ENCODE measurements at regions not wholly inside any gene's neighbourhood (a gene's known extent, or its start where the extent isn't known, plus 50 kb on each side); places are given as distances from the start of the nearest gene placed in this dataset.

DNA sequence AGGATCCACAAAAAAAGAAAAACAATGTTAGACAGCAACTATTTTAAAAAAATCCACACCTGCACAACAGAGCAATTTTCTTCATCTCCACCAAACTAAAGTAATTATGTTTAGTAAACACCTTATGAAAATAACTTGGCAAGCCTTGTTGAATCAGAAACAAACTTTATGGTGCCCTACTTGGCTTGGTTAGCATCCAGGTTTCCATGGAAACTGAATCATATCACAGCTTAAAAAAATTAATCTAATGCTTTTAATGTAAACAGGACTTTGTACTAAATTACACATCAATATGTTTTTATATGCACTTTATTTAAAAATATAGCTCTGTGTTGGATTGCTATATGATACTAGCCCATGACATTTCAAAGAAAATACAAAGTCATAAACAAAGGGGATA lies 1882.4 kb downstream of the SUCLG1 start:
- TF ChIP-seq TEAD4 (IDR thresholded peaks at IDR 0.05) (no peak), CREB1 (IDR thresholded peaks at IDR 0.05; ENCODE audit: low read depth) (no peak), FOXM1 (IDR thresholded peaks at IDR 0.05; ENCODE audit: borderline replicate concordance, low read depth) (no peak), YY1 (IDR thresholded peaks at IDR 0.05; ENCODE audit: low read depth) (no peak), ZBTB7A (IDR thresholded peaks at IDR 0.05; ENCODE audit: low read depth) (no peak), NFIC (IDR thresholded peaks at IDR 0.05) (no peak), CEBPB (IDR thresholded peaks at IDR 0.05) (no peak), RAD21 (IDR thresholded peaks at IDR 0.05; ENCODE audit: low read depth) (no peak), EP300 (IDR thresholded peaks at IDR 0.05; ENCODE audit: borderline replicate concordance) (no peak), TAF1 (IDR thresholded peaks at IDR 0.05; ENCODE audit: low read depth) (no peak)
- TF ChIP-seq, protein P1, sequence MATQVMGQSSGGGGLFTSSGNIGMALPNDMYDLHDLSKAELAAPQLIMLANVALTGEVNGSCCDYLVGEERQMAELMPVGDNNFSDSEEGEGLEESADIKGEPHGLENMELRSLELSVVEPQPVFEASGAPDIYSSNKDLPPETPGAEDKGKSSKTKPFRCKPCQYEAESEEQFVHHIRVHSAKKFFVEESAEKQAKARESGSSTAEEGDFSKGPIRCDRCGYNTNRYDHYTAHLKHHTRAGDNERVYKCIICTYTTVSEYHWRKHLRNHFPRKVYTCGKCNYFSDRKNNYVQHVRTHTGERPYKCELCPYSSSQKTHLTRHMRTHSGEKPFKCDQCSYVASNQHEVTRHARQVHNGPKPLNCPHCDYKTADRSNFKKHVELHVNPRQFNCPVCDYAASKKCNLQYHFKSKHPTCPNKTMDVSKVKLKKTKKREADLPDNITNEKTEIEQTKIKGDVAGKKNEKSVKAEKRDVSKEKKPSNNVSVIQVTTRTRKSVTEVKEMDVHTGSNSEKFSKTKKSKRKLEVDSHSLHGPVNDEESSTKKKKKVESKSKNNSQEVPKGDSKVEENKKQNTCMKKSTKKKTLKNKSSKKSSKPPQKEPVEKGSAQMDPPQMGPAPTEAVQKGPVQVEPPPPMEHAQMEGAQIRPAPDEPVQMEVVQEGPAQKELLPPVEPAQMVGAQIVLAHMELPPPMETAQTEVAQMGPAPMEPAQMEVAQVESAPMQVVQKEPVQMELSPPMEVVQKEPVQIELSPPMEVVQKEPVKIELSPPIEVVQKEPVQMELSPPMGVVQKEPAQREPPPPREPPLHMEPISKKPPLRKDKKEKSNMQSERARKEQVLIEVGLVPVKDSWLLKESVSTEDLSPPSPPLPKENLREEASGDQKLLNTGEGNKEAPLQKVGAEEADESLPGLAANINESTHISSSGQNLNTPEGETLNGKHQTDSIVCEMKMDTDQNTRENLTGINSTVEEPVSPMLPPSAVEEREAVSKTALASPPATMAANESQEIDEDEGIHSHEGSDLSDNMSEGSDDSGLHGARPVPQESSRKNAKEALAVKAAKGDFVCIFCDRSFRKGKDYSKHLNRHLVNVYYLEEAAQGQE (IDR thresholded peaks at IDR 0.05; ENCODE audit: low read depth), result no peak
- TF ChIP-seq, protein P2, sequence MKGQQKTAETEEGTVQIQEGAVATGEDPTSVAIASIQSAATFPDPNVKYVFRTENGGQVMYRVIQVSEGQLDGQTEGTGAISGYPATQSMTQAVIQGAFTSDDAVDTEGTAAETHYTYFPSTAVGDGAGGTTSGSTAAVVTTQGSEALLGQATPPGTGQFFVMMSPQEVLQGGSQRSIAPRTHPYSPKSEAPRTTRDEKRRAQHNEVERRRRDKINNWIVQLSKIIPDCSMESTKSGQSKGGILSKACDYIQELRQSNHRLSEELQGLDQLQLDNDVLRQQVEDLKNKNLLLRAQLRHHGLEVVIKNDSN (IDR thresholded peaks at IDR 0.05), result no peak
- TF ChIP-seq, protein P3, sequence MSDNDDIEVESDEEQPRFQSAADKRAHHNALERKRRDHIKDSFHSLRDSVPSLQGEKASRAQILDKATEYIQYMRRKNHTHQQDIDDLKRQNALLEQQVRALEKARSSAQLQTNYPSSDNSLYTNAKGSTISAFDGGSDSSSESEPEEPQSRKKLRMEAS (IDR thresholded peaks at IDR 0.05), result no peak

DNA sequence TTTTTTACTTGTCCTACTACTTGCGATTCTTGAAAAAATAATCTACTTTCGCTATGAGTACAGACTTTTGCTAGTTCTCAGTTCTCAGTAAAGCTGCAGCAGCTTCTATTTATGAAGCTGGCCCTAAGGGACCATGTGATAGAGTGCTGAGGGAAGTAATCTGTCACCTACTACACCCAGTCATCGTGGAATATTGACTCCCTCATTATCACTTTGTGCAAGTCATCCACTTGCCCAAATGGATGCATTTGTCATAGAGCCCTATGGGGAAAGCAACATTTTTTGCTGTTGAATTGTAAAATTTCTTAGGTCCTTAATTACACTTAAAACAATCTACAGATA lies 1919.8 kb downstream of the SUCLG1 start:
- TF ChIP-seq EP300 (IDR thresholded peaks at IDR 0.05; ENCODE audit: borderline replicate concordance) (no peak), TAF1 (IDR thresholded peaks at IDR 0.05; ENCODE audit: low read depth) (no peak), TEAD4 (IDR thresholded peaks at IDR 0.05) (no peak), CEBPB (IDR thresholded peaks at IDR 0.05) (no peak), CREB1 (IDR thresholded peaks at IDR 0.05; ENCODE audit: low read depth) (no peak), ZBTB7A (IDR thresholded peaks at IDR 0.05; ENCODE audit: low read depth) (no peak)
- TF ChIP-seq, protein P3 (IDR thresholded peaks at IDR 0.05), result no peak

DNA sequence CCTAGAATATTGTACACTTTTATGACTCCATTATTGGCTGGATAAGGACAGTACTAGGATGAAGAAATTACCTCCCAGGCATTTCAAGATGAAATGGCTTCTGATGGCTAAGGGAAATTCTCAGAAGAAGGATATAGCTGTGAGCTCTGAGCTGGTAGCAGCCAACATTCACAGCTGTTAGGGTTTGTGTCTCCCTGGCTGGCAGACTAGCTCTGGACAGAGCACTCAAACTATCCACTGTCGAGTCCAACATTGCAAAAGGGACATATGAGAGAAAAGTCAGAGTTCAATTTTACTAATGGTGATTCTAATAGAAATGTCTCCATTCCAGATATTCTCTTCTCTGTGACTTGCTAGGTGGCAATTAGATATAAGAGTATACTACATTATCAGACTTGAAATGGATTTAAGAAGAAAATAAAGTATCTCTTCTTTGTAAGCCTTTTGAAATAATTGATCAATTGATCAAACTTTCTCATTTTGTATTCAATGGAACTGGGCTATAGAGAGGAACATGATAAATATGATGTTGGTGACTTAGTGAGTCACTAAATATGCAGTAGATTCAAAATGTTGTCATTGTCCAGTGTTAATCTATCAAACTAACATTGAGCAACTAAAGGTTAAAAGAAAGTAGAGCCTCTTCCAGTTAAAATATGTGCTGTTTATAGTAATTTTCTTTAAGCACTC lies 1920.3 kb downstream of the SUCLG1 start:
- no peak for TF ChIP-seq YY1 (IDR thresholded peaks at IDR 0.05; ENCODE audit: low read depth)
- TF ChIP-seq EGR1 (IDR thresholded peaks at IDR 0.05), result no peak
- no peak for TF ChIP-seq RAD21 (IDR thresholded peaks at IDR 0.05; ENCODE audit: low read depth)
- no peak for TF ChIP-seq TCF12 (IDR thresholded peaks at IDR 0.05; ENCODE audit: low read depth)
- TF ChIP-seq, protein P1 (IDR thresholded peaks at IDR 0.05; ENCODE audit: low read depth), result no peak
- TF ChIP-seq CEBPB (IDR thresholded peaks at IDR 0.05), result no peak
- no peak for TF ChIP-seq TAF1 (IDR thresholded peaks at IDR 0.05; ENCODE audit: low read depth)
- TF ChIP-seq CREB1 (IDR thresholded peaks at IDR 0.05; ENCODE audit: low read depth), result no peak
- TF ChIP-seq, protein P3 (IDR thresholded peaks at IDR 0.05), result no peak
- TF ChIP-seq, protein P2 (IDR thresholded peaks at IDR 0.05), result no peak
- TF ChIP-seq ZBTB7A (IDR thresholded peaks at IDR 0.05; ENCODE audit: low read depth), result no peak
- TF ChIP-seq TEAD4 (IDR thresholded peaks at IDR 0.05), result no peak
- TF ChIP-seq FOXM1 (IDR thresholded peaks at IDR 0.05; ENCODE audit: borderline replicate concordance, low read depth), result no peak
- TF ChIP-seq NFIC (IDR thresholded peaks at IDR 0.05), result no peak
- no peak for TF ChIP-seq EP300 (IDR thresholded peaks at IDR 0.05; ENCODE audit: borderline replicate concordance)

DNA sequence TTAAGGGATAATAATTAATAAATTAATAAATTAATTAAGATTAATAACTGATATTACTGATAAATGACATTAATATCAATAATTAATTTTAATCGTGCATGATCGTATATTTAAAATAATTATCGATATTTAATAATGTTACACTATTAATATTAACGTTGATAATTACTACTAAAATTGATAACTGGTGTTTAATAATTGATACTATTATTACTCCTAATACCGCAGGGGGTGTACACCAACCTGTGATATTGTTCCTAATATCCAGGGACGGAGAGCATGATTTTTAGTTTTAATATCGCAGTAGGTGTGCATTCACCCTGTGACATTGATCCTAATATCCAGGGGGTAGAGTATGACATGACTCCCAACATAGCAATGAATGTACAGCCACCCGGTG lies 1930.8 kb downstream of the SUCLG1 start:
- TF ChIP-seq EGR1 (IDR thresholded peaks at IDR 0.05), result no peak
- no peak for TF ChIP-seq TEAD4 (IDR thresholded peaks at IDR 0.05)
- TF ChIP-seq TAF1 (IDR thresholded peaks at IDR 0.05; ENCODE audit: low read depth), result no peak
- TF ChIP-seq FOXM1 (IDR thresholded peaks at IDR 0.05; ENCODE audit: borderline replicate concordance, low read depth), result no peak
- no peak for TF ChIP-seq TCF12 (IDR thresholded peaks at IDR 0.05; ENCODE audit: low read depth)
- no peak for TF ChIP-seq CEBPB (IDR thresholded peaks at IDR 0.05)
- TF ChIP-seq CREB1 (IDR thresholded peaks at IDR 0.05; ENCODE audit: low read depth), result no peak
- TF ChIP-seq ZBTB7A (IDR thresholded peaks at IDR 0.05; ENCODE audit: low read depth), result no peak
- TF ChIP-seq, protein P2 (IDR thresholded peaks at IDR 0.05), result no peak
- no peak for TF ChIP-seq EP300 (IDR thresholded peaks at IDR 0.05; ENCODE audit: borderline replicate concordance)
- TF ChIP-seq, protein P1 (IDR thresholded peaks at IDR 0.05; ENCODE audit: low read depth), result no peak
- TF ChIP-seq, protein P3 (IDR thresholded peaks at IDR 0.05), result no peak
